ENCODE measurements at regions not wholly inside any gene's neighbourhood (a gene's known extent, or its start where the extent isn't known, plus 50 kb on each side); places are given as distances from the start of the nearest gene placed in this dataset.
A peak's percentile ranks its signal among the peaks of the same experiment; 100 is the strongest.
"Not testable (repeated sequence)": the region's sequence is repeated elsewhere in the genome, so short reads cannot be mapped to it uniquely, and the experiment has no call there.

DNA sequence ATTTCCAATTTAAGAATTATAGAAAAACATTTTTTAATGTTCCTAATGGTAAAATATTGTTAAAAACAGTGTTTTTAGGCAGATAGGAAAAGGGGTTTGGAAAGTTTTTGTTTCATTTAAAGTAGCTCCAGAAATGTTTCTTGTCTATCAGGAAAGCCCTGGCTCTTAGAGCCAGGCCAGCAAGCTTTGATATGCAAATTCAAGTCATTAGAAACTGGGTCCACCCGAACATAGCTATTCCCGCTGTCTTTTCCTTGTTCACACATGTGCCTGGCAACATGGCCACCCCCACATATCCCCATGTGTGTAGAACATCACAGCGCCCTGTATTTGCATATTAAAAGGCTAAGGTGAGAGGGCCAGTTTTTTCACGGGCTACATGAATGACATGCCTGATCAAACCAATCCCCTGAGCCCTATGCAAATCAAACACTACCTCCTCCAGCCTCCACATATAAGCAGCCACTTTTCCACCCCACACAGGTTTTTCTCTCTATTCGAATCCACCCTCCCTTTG is 925.3 kb upstream of the CDH10 start:
- DNase-seq (ENCODE audit: low spot score): no peak

DNA sequence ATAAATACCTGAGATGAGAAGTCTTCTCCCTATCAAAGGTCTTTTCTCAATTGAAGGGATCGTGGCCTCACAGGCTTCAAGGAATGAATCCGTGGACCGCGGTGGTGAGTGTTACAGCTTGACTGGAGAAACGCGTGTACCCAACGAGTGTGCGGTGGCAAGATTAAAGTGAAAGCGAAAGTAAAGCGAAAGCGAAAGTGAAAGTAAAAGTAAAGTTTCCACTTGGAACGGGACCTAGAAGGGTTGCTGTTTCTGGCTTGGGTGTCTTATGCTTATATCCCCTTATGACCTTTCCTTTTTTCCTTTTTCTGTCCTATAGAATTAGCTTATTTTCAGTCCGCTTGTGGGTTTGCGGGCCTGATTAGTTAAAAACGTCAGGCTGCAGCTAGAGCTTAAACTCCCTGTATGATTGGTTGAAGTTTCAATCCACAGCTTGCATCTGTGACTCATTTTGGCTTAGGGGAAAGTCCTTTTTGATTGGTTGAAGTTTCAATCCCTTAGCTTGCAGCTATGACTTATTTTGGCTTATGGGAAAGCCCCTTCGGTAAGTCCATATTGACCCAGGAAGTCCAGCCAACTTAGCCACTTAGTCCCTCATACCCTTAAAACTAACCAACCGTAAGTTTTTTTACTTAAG is 924.3 kb upstream of the CDH10 start:
- no peak for DNase-seq (ENCODE audit: low spot score)

- no peak for DNase-seq (ENCODE audit: low spot score)
Observed at GRCh38 chr5:25568294-25568693, 923.5 kb upstream of the CDH10 start.

- DNase-seq (ENCODE audit: low spot score): no peak
Observed at GRCh38 chr5:25567881-25568280, 923.1 kb upstream of the CDH10 start.

GRCh38 chr5:25562656-25563055 is 917.9 kb upstream of the CDH10 start:
- DNase-seq (ENCODE audit: low spot score): no peak

- DNase-seq (ENCODE audit: low spot score): no peak
Observed at GRCh38 chr5:25554077-25554476, 909.3 kb upstream of the CDH10 start.

DNA sequence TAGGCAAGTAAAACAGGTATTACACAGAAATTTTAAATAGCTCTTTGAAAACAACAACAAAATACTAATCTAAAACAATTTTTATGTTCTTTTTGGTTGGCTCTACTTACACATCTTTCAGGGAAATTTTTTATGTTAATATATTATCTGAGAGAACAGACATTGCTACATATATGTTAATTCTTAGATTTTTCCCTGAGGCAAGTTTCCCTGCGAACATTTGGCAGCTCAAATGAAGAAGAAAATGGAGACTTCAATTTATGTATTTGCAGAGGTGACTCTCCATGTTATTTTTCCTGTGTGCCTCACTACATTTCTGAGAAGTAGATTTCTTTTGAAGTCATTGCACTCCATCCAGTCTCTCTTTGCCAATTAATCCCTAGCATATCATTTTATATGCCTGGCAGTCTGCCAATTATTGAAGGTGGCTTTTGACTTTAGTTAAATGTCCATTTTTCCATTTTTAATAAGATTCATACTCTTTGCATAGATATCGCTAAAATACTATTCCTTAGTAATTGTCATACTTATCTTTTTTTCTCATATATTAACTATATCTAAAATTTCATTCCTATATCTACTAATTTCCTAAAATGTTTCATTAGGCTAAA is 908.2 kb upstream of the CDH10 start:
- DNase-seq (ENCODE audit: low spot score): no peak

- no peak for DNase-seq (ENCODE audit: low spot score)
Observed at GRCh38 chr5:25550793-25551192, 906.0 kb upstream of the CDH10 start.

- peak; percentile 57 for DNase-seq (ENCODE audit: low spot score)
Observed at GRCh38 chr5:25544652-25545249, 900.0 kb upstream of the CDH10 start.

GRCh38 chr5:25540628-25541027 is 895.9 kb upstream of the CDH10 start:
- DNase-seq (ENCODE audit: low spot score): no peak

GRCh38 chr5:25539536-25539935 is 894.8 kb upstream of the CDH10 start:
- DNase-seq (ENCODE audit: low spot score): no peak

GRCh38 chr5:25536461-25536860 is 891.7 kb upstream of the CDH10 start:
- DNase-seq (ENCODE audit: low spot score): not testable (repeated sequence)

DNA sequence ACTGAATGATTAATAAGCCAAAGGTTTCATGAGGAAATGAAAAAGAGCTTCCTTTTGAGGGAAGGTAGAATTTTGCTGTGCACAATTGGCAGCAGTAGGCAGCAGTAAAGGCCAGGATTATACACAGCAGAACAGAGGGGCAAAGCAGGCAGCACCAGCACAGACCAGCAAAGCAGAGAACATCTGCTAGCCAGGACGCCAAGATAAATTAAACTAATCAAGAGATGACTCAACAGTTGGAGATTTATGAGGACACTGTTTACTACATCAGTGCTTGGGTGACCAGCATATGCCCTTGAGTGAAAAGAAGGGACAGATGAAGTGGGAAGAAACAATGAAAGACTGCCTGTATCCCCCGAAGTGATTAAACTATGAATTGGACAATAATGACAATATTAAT is 871.4 kb upstream of the CDH10 start:
- DNase-seq (ENCODE audit: low spot score): no peak

DNA sequence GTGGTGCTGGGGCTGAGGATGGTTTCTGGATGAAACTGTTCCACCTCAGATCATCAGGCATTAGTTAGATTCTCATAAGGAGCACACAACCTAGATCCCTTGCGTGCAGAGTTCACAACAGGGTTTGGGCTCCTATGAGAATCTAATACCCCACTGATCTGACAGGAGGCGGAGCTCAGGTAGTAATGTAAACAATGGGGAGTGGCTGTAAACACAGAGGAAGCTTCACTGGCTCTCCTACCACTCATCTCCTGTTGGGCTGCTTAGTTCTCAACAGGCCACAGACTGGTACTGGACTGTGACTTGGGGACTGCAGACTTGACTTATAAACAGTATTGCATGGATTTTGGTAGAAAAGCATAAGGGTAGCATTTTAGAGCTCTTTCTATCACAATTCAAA is 870.7 kb upstream of the CDH10 start:
- no peak for DNase-seq (ENCODE audit: low spot score)

- not testable (repeated sequence) for DNase-seq (ENCODE audit: low spot score)
Observed at GRCh38 chr5:25510692-25511091, 865.9 kb upstream of the CDH10 start.

GRCh38 chr5:25508011-25508410 is 863.2 kb upstream of the CDH10 start:
- not testable (repeated sequence) for DNase-seq (ENCODE audit: low spot score)

GRCh38 chr5:25500635-25501034 is 855.9 kb upstream of the CDH10 start:
- DNase-seq (ENCODE audit: low spot score): no peak

GRCh38 chr5:25489834-25490538 is 845.2 kb upstream of the CDH10 start:
- no peak for DNase-seq (ENCODE audit: low spot score)

GRCh38 chr5:25488119-25488518 is 843.3 kb upstream of the CDH10 start:
- DNase-seq (ENCODE audit: low spot score): no peak

- no peak for DNase-seq (ENCODE audit: low spot score)
Observed at GRCh38 chr5:25484391-25484790, 839.6 kb upstream of the CDH10 start.

GRCh38 chr5:25481463-25481862 is 836.7 kb upstream of the CDH10 start:
- no peak for DNase-seq (ENCODE audit: low spot score)

- DNase-seq (ENCODE audit: low spot score): no peak
Observed at GRCh38 chr5:25459082-25459481, 814.3 kb upstream of the CDH10 start.

- DNase-seq (ENCODE audit: low spot score): no peak
Observed at GRCh38 chr5:25458628-25459027, 813.9 kb upstream of the CDH10 start.
